C4-2B (cell line): ENCODE measurements at regions not wholly inside any gene's neighbourhood (a gene's known extent, or its start where the extent isn't known, plus 50 kb on each side); places are given as distances from the start of the nearest gene placed in this dataset.

Source experiments
- ZFX ChIP-seq: fragments of 450-650 bp; IDR thresholded peaks from 2 replicates; pipeline ENCODE4 v1.6.1; 2017
- TF ChIP-seq, protein P1 (sequence below): fragments of 450-650 bp; conservative IDR thresholded peaks from 2 replicates; pipeline ENCODE4 v1.5.1; 2017; ENCODE audit warnings: mild to moderate bottlenecking

GRCh38 chr4:23061431-23061830 is 368.7 kb downstream of the GBA3 start:
- TF ChIP-seq, protein P1, sequence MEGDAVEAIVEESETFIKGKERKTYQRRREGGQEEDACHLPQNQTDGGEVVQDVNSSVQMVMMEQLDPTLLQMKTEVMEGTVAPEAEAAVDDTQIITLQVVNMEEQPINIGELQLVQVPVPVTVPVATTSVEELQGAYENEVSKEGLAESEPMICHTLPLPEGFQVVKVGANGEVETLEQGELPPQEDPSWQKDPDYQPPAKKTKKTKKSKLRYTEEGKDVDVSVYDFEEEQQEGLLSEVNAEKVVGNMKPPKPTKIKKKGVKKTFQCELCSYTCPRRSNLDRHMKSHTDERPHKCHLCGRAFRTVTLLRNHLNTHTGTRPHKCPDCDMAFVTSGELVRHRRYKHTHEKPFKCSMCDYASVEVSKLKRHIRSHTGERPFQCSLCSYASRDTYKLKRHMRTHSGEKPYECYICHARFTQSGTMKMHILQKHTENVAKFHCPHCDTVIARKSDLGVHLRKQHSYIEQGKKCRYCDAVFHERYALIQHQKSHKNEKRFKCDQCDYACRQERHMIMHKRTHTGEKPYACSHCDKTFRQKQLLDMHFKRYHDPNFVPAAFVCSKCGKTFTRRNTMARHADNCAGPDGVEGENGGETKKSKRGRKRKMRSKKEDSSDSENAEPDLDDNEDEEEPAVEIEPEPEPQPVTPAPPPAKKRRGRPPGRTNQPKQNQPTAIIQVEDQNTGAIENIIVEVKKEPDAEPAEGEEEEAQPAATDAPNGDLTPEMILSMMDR, result no peak
- TF ChIP-seq ZFX, result no peak
